HAP-1 (cell line): ENCODE measurements at regions not wholly inside any gene's neighbourhood (a gene's known extent, or its start where the extent isn't known, plus 50 kb on each side); places are given as distances from the start of the nearest gene placed in this dataset.

Experiments used
- DNase-seq, 2 experiments: peaks; one replicate each; pipeline ENCODE4 v3.0.0-alpha.2; 2016 to 2020; ENCODE audit warnings: low spot score in 2 of 2
- H3K27me3 ChIP-seq: fragments of 250-450 bp; sonication (Bioruptor Pico); 2 replicates; pipeline ENCODE4 v1.5.1; 2020; ENCODE audit warnings: low read depth, mild to moderate bottlenecking, moderate library complexity
- H3K36me3 ChIP-seq: fragments of 250-450 bp; sonication (Bioruptor Pico); replicated peaks from 2 replicates; pipeline ENCODE4 v1.5.1; 2020; ENCODE audit warnings: mild to moderate bottlenecking
- H3K4me1 ChIP-seq: fragments of 250-450 bp; sonication (Bioruptor Pico); 2 replicates; pipeline ENCODE4 v1.5.1; 2020; ENCODE audit warnings: mild to moderate bottlenecking
- H3K4me3 ChIP-seq: fragments of 250-450 bp; sonication (Bioruptor Pico); 2 replicates; pipeline ENCODE4 v1.5.1; 2020; ENCODE audit warnings: mild to moderate bottlenecking, moderate library complexity
- H3K9me3 ChIP-seq: fragments of 250-450 bp; sonication (Bioruptor Pico); 2 replicates; pipeline ENCODE4 v1.5.1; 2020; ENCODE audit warnings: mild to moderate bottlenecking, moderate library complexity
- in situ Hi-C: fragments of 300-500 bp; cut with MboI; formaldehyde crosslinking; loops from 3 replicates; pipeline ENCODE4 v1.14.3; 2020; ENCODE audit warnings: low sequenced_read_pairs, inconsistent platforms, mixed read lengths

GRCh38 chr5:32981061-32981460, 269.9 kb downstream of the NPR3 start:
- Histone ChIP-seq H3K27me3 (no peaks in the 10 kb centered on the region), H3K36me3 (no peaks in the 10 kb centered on the region), H3K4me1 (no peaks in the 10 kb centered on the region), H3K9me3 (no peaks in the 10 kb centered on the region), H3K4me3 (no peak overlapping the region)
- DNase-seq: no peak
- in situ Hi-C loops: no loop called here

GRCh38 chr5:32984851-32985610, 273.9 kb downstream of the NPR3 start:
- Histone ChIP-seq H3K4me1 (no peaks in the 10 kb centered on the region), H3K27me3 (no peaks in the 10 kb centered on the region), H3K9me3 (no peaks in the 10 kb centered on the region), H3K4me3 (no peak overlapping the region), H3K36me3 (no peaks in the 10 kb centered on the region)
- in situ Hi-C loops: no loop called here
- DNase-seq: no peak

GRCh38 chr5:32989815-32990214, 278.7 kb downstream of the NPR3 start:
- H3K4me1 ChIP-seq: no peaks in the 10 kb centered on the region
- no peak overlapping the region for H3K4me3 ChIP-seq
- in situ Hi-C loops: no loop called here
- no peaks in the 10 kb centered on the region for H3K36me3 ChIP-seq
- DNase-seq: no peak
- no peaks in the 10 kb centered on the region for H3K27me3 ChIP-seq
- H3K9me3 ChIP-seq: no peaks in the 10 kb centered on the region

GRCh38 chr5:32990593-32991420, 279.7 kb downstream of the NPR3 start:
- DNase-seq: no peak
- in situ Hi-C loops: no loop called here
- Histone ChIP-seq H3K36me3 (no peaks in the 10 kb centered on the region), H3K4me1 (no peaks in the 10 kb centered on the region), H3K9me3 (no peaks in the 10 kb centered on the region), H3K27me3 (no peaks in the 10 kb centered on the region), H3K4me3 (no peak overlapping the region)

GRCh38 chr5:32991421-32991815, 280.3 kb downstream of the NPR3 start:
- in situ Hi-C loops: no loop called here
- no peak for DNase-seq
- Histone ChIP-seq H3K27me3 (no peaks in the 10 kb centered on the region), H3K4me1 (no peaks in the 10 kb centered on the region), H3K9me3 (no peaks in the 10 kb centered on the region), H3K36me3 (no peaks in the 10 kb centered on the region), H3K4me3 (no peak overlapping the region)

- in situ Hi-C loops: no loop called here
- DNase-seq: no peak
These were observed 285.2 kb downstream of the NPR3 start for GRCh38 chr5:32996336-32996735.

GRCh38 chr5:33008751-33009418, 297.8 kb downstream of the NPR3 start:
- no peaks in the 10 kb centered on the region for H3K27me3 ChIP-seq
- no peak for DNase-seq
- no peak overlapping the region for H3K4me3 ChIP-seq
- H3K9me3 ChIP-seq: no peaks in the 10 kb centered on the region; the same call in 1 of the 2 replicates
- H3K36me3 ChIP-seq: no peaks in the 10 kb centered on the region
- in situ Hi-C loops: no loop called here
- no peaks in the 10 kb centered on the region for H3K4me1 ChIP-seq

More at GRCh38 chr5:32996336-32996735, 285.2 kb downstream of the NPR3 start:
- Histone ChIP-seq H3K9me3 (no peaks in the 10 kb centered on the region), H3K4me3 (no peak overlapping the region), H3K36me3 (no peaks in the 10 kb centered on the region), H3K27me3 (no peaks in the 10 kb centered on the region), H3K4me1 (no peaks in the 10 kb centered on the region)

- Histone ChIP-seq H3K36me3 (no peaks in the 10 kb centered on the region), H3K4me1 (no peaks in the 10 kb centered on the region), H3K27me3 (no peaks in the 10 kb centered on the region), H3K9me3 (no peaks in the 10 kb centered on the region), H3K4me3 (no peak overlapping the region)
- DNase-seq: no peak
- in situ Hi-C loops: no loop called here
These were observed 299.7 kb downstream of the NPR3 start for GRCh38 chr5:33010846-33011245.

- Histone ChIP-seq H3K27me3 (no peaks in the 10 kb centered on the region), H3K36me3 (no peaks in the 10 kb centered on the region), H3K4me3 (no peak overlapping the region), H3K9me3 (no peaks in the 10 kb centered on the region), H3K4me1 (no peaks in the 10 kb centered on the region)
- DNase-seq: no peak
- in situ Hi-C loops: no loop called here
These were observed 300.7 kb downstream of the NPR3 start for GRCh38 chr5:33011801-33012200.

GRCh38 chr5:33023649-33024048, 312.5 kb downstream of the NPR3 start:
- no peak overlapping the region for H3K4me3 ChIP-seq
- no peaks in the 10 kb centered on the region for H3K36me3 ChIP-seq
- H3K4me1 ChIP-seq: no peaks in the 10 kb centered on the region
- in situ Hi-C loops: no loop called here
- H3K27me3 ChIP-seq: no peaks in the 10 kb centered on the region
- no peaks in the 10 kb centered on the region for H3K9me3 ChIP-seq
- DNase-seq: no peak

GRCh38 chr5:33032271-33033070, 321.4 kb downstream of the NPR3 start:
- Histone ChIP-seq H3K9me3 (no peaks in the 10 kb centered on the region), H3K4me1 (no peaks in the 10 kb centered on the region), H3K27me3 (no peaks in the 10 kb centered on the region), H3K4me3 (no peak overlapping the region), H3K36me3 (no peaks in the 10 kb centered on the region)
- in situ Hi-C loops: no loop called here
- DNase-seq: no peak

- Histone ChIP-seq H3K4me1 (no peaks in the 10 kb centered on the region), H3K9me3 (no peaks in the 10 kb centered on the region), H3K4me3 (no peak overlapping the region), H3K27me3 (no peaks in the 10 kb centered on the region), H3K36me3 (no peaks in the 10 kb centered on the region)
- DNase-seq: no peak
- in situ Hi-C loops: no loop called here
These were observed 322.4 kb downstream of the NPR3 start for GRCh38 chr5:33033516-33033915.

GRCh38 chr5:33034777-33035176, 323.7 kb downstream of the NPR3 start:
- H3K27me3 ChIP-seq: no peaks in the 10 kb centered on the region
- no peaks in the 10 kb centered on the region for H3K36me3 ChIP-seq
- DNase-seq: no peak
- no peaks in the 10 kb centered on the region for H3K4me1 ChIP-seq
- no peak overlapping the region for H3K4me3 ChIP-seq
- in situ Hi-C loops: no loop called here
- H3K9me3 ChIP-seq: no peaks in the 10 kb centered on the region
